GM12878 (cell line): ENCODE measurements at regions not wholly inside any gene's neighbourhood (a gene's known extent, or its start where the extent isn't known, plus 50 kb on each side); places are given as distances from the start of the nearest gene placed in this dataset.

Source experiments
- ATAC-seq: fragments of 200-7000 bp; cut with Tn5 transposase; 3 replicates; pipeline ENCODE4 v1.9.1; 2020; ENCODE audit warnings: mild to moderate bottlenecking, moderate library complexity
- BruUV-seq: library from RNA; stranded (reverse); fragments of 400-500 nt; replicated peaks from 2 replicates; lab custom pipeline; 2021; lab: Mats Ljungman, UMichigan
- CTCF ChIA-PET: fragments of 300-600 bp; sonication (Branson Sonifier 250); formaldehyde crosslinking; extraction: SDS; loops from one replicate; lab custom pipeline; 2021; ENCODE audit warnings: inconsistent platforms; lab: Yijun Ruan, JAX
- POLR2A ChIA-PET: fragments of 350-600 bp; formaldehyde crosslinking; extraction: SDS; loops from one replicate; lab custom pipeline; 2021; ENCODE audit warnings: inconsistent platforms; lab: Charles Lee
- RAD21 ChIA-PET: fragments of 300-600 bp; sonication (Branson Sonifier 250); formaldehyde crosslinking; loops from one replicate; lab custom pipeline; 2023; ENCODE audit warnings: antibody characterized with exemption; ENCODE audit not compliant: unreplicated experiment; lab: Charles Lee
- SMC1A ChIA-PET: fragments of 300-600 bp; sonication (Branson Sonifier 250); formaldehyde crosslinking; loops from one replicate; lab custom pipeline; 2023; ENCODE audit not compliant: unreplicated experiment, uncharacterized antibody; lab: Charles Lee
- DNase-seq: peaks from one replicate; pipeline ENCODE4 v3.0.0-alpha.2; 2011; ENCODE audit warnings: low read depth, low spot score
- FAIRE-seq: peaks from 3 replicates; lab custom pipeline; 2011; peaks lifted over from hg19 to GRCh38; lab: Jason Lieb, UNC
- H2AFZ ChIP-seq: 2 replicates; pipeline ENCODE4 v1.6.0; 2011; ENCODE audit warnings: low read depth, low read length, control low read depth; ENCODE audit not compliant: control insufficient read depth
- H3K27ac ChIP-seq: 2 replicates; pipeline ENCODE4 v1.5.1; 2011; ENCODE audit warnings: control low read depth; ENCODE audit not compliant: control insufficient read depth, insufficient read depth
- H3K27me3 ChIP-seq, 2 experiments: replicated peaks in 1 of 2; 2 replicates each; pipeline versions ENCODE4 v1.6.0 to v1.6.1; 2011; ENCODE audit warnings: low read length in 1 of 2; ENCODE audit not compliant: control insufficient read depth in 2 of 2, insufficient read depth in 2 of 2
- H3K36me3 ChIP-seq, 2 experiments: 2 replicates each; pipeline ENCODE4 v1.5.1; 2011; ENCODE audit warnings: low read length in 1 of 2; ENCODE audit not compliant: control insufficient read depth in 2 of 2, insufficient read depth in 2 of 2
- H3K4me1 ChIP-seq: 2 replicates; pipeline ENCODE4 v1.6.1; 2011; ENCODE audit warnings: mild to moderate bottlenecking, low read length, moderate library complexity, mixed read lengths; ENCODE audit not compliant: control insufficient read depth, insufficient read depth
- H3K4me2 ChIP-seq: 2 replicates; pipeline ENCODE4 v1.6.0; 2011; ENCODE audit warnings: control low read depth; ENCODE audit not compliant: control insufficient read depth, insufficient read depth
- H3K4me3 ChIP-seq: fragments of 200-600 bp; sonication (generic); 2 replicates; pipeline ENCODE4 v1.5.1; 2016
- H3K79me2 ChIP-seq: 2 replicates; pipeline ENCODE4 v1.6.0; 2011; ENCODE audit warnings: low read length; ENCODE audit not compliant: control insufficient read depth, insufficient read depth
- H3K9ac ChIP-seq: 2 replicates; pipeline ENCODE4 v1.8.0; 2011; ENCODE audit warnings: low read length, control low read depth, mixed read lengths; ENCODE audit not compliant: control insufficient read depth, insufficient read depth
- H3K9me3 ChIP-seq: replicated peaks from 3 replicates; pipeline ENCODE4 v1.5.1; 2011; ENCODE audit warnings: mild to moderate bottlenecking, low read length; ENCODE audit not compliant: control insufficient read depth, insufficient read depth
- H4K20me1 ChIP-seq: 2 replicates; pipeline ENCODE4 v1.6.0; 2011; ENCODE audit not compliant: control insufficient read depth, insufficient read depth
- IRF3 ChIP-seq: fragments of 450-650 bp; IDR thresholded peaks from 2 replicates; pipeline ENCODE4 v1.6.1; 2014; ENCODE audit warnings: mild to moderate bottlenecking
- SMARCA5 ChIP-seq: fragments of 450-650 bp; IDR thresholded peaks from 2 replicates; pipeline ENCODE4 v1.6.1; 2017; ENCODE audit warnings: mild to moderate bottlenecking
- TBL1XR1 ChIP-seq: IDR thresholded peaks from 2 replicates; pipeline ENCODE4 v1.6.1; 2012; ENCODE audit warnings: low read depth, low read length, improper control_type of control experiment
- WGBS: methylation state at CpG from one replicate; pipeline ENCODE4 v1.1.6; 2016; ENCODE audit warnings: low lambda C conversion rate; ENCODE audit not compliant: insufficient replicate concordance, insufficient coverage; ENCODE audit errors: missing lambda C conversion rate; 5-methylcytosine and 5-hydroxymethylcytosine counted together
- in situ Hi-C: fragments of 300-500 bp; cut with MboI; formaldehyde crosslinking; loops from 9 replicates; pipeline ENCODE4 v1.14.3; 2018; ENCODE audit warnings: mixed read lengths
- intact Hi-C: fragments of 100-400 bp; cut with micrococcal nuclease; formaldehyde crosslinking; loops from one replicate; pipeline ENCODE4 v1.14.2; 2022; ENCODE audit not compliant: unreplicated experiment
- TF ChIP-seq, protein P1 (sequence below), 3 experiments: IDR thresholded peaks in 2 of 3; conservative IDR thresholded peaks in 1 of 3; 2 replicates each; pipeline ENCODE4 v1.5.1; 2011; ENCODE audit warnings: low read depth in 3 of 3, low read length in 3 of 3, mild to moderate bottlenecking in 3 of 3, control low read depth in 2 of 3, moderate library complexity in 2 of 3, inconsistent platforms in 1 of 3, mixed read lengths in 1 of 3; ENCODE audit not compliant: control insufficient read depth in 2 of 3, insufficient read depth in 1 of 3; ENCODE audit errors: extremely low read depth in 1 of 3
- TF ChIP-seq, protein P2 (sequence below): fragments of 450-650 bp; IDR thresholded peaks from 2 replicates; pipeline ENCODE4 v1.6.1; 2017; ENCODE audit warnings: borderline replicate concordance

DNA sequence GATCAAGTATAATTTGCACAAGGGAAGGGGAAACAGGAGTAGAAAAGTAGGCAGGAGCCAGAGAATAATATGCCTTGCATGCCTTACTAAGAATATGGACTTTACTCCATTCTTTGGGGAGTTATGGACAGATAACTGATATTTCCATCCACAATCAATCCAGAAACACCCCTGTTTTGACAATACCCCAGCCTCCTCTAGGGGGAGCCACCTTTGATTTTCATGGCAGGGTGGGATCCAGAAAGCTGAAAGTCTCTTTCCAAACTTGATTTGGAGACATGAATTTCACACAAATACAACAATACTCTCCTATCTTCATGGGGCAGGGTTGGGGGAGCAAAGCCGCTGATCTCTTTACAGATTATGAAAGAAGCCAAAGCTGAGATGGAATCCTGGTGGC, 404.1 kb downstream of the FOXA2 start:
- DNase-seq, result no peak
- H3K4me3 ChIP-seq, result no peak overlapping the region
- H3K9me3 ChIP-seq, result no peaks in the 10 kb centered on the region
- no peaks in the 10 kb centered on the region for H3K27me3 ChIP-seq
- FAIRE-seq, result no peak
- ATAC-seq, result no peak
- H3K79me2 ChIP-seq, result no peaks in the 10 kb centered on the region
- H3K4me1 ChIP-seq, result no peaks in the 10 kb centered on the region
- intact Hi-C loops (no loop called here), in situ Hi-C loops (no loop called here)
- no TSS peak for BruUV-seq
- CTCF ChIA-PET, result interaction anchor here (0.7 to 1.3 kb wide), 9 partner anchors 8 to 71 kb away, joined by 3 to 6 read pairs (median 4); no protein-coding TSS in a partner anchor
- RAD21 ChIA-PET, result interaction anchor here (1.2 kb wide), 1 partner anchor 71 kb away, joined by 3 read pairs; no protein-coding TSS in a partner anchor
- H3K9ac ChIP-seq, result no peak overlapping the region
- no peak overlapping the region for H3K27ac ChIP-seq
- no peak overlapping the region for H2AFZ ChIP-seq
- POLR2A ChIA-PET, result no interaction called here
- H3K36me3 ChIP-seq, result no peaks in the 10 kb centered on the region
- H3K4me2 ChIP-seq, result no peak overlapping the region
- no peaks in the 10 kb centered on the region for H4K20me1 ChIP-seq
- TF ChIP-seq, protein P1, sequence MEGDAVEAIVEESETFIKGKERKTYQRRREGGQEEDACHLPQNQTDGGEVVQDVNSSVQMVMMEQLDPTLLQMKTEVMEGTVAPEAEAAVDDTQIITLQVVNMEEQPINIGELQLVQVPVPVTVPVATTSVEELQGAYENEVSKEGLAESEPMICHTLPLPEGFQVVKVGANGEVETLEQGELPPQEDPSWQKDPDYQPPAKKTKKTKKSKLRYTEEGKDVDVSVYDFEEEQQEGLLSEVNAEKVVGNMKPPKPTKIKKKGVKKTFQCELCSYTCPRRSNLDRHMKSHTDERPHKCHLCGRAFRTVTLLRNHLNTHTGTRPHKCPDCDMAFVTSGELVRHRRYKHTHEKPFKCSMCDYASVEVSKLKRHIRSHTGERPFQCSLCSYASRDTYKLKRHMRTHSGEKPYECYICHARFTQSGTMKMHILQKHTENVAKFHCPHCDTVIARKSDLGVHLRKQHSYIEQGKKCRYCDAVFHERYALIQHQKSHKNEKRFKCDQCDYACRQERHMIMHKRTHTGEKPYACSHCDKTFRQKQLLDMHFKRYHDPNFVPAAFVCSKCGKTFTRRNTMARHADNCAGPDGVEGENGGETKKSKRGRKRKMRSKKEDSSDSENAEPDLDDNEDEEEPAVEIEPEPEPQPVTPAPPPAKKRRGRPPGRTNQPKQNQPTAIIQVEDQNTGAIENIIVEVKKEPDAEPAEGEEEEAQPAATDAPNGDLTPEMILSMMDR (IDR thresholded peaks at IDR 0.05 in 2 of 3, conservative IDR thresholded peaks at IDR 0.05 in 1 of 3; ENCODE audit: control insufficient read depth in 2 of 3, extremely low read depth in 1 of 3, insufficient read depth in 1 of 3, low read depth in 3 of 3, low read length in 3 of 3), result peak; percentile 9 to 34 (median 33); a peak in 2 of 6 replicates
- TF ChIP-seq, protein P2, sequence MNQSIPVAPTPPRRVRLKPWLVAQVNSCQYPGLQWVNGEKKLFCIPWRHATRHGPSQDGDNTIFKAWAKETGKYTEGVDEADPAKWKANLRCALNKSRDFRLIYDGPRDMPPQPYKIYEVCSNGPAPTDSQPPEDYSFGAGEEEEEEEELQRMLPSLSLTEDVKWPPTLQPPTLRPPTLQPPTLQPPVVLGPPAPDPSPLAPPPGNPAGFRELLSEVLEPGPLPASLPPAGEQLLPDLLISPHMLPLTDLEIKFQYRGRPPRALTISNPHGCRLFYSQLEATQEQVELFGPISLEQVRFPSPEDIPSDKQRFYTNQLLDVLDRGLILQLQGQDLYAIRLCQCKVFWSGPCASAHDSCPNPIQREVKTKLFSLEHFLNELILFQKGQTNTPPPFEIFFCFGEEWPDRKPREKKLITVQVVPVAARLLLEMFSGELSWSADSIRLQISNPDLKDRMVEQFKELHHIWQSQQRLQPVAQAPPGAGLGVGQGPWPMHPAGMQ, result no peak
- TF ChIP-seq SMARCA5 (no peak), TBL1XR1 (no peak), IRF3 (no peak)
- SMC1A ChIA-PET, result no interaction called here
- WGBS, result 57% methylated on average over 1 of the region's 1 CpG
